Endothelial cell of umbilical vein (primary cell): ENCODE measurements at regions not wholly inside any gene's neighbourhood (a gene's known extent, or its start where the extent isn't known, plus 50 kb on each side); places are given as distances from the start of the nearest gene placed in this dataset.

ENCODE experiments used
- BruUV-seq: library from RNA; stranded (reverse); fragments of 400-500 nt; replicated peaks from 2 replicates; lab custom pipeline; 2021; lab: Mats Ljungman, UMichigan
- CTCF ChIA-PET: fragments of 300-600, 350-600 bp; sonication (Branson Sonifier 250); formaldehyde crosslinking; loops from one replicate; lab custom pipeline; 2021; ENCODE audit warnings: antibody characterized with exemption, inconsistent platforms; lab: Charles Lee
- POLR2A ChIA-PET: fragments of 300-600, 350-600 bp; sonication (Branson Sonifier 250); formaldehyde crosslinking; loops from one replicate; lab custom pipeline; 2021; ENCODE audit warnings: antibody characterized with exemption, inconsistent platforms; lab: Charles Lee
- DNase-seq: peaks from one replicate; pipeline ENCODE4 v3.0.0-alpha.2; 2011; ENCODE audit warnings: low read depth, low spot score
- FAIRE-seq: peaks from 2 replicates; lab custom pipeline; 2011; peaks lifted over from hg19 to GRCh38; lab: Jason Lieb, UNC
- H2AFZ ChIP-seq: 2 replicates; pipeline ENCODE4 v1.6.0; 2012; ENCODE audit warnings: low read depth, low read length, control low read depth, inconsistent platforms
- H3K27ac ChIP-seq: 2 replicates; pipeline ENCODE4 v1.5.1; 2011; ENCODE audit warnings: low read depth, mild to moderate bottlenecking, control low read depth, low read length, moderate library complexity; ENCODE audit not compliant: insufficient read depth
- H3K27me3 ChIP-seq, 2 experiments: 2 replicates each; pipeline versions ENCODE4 v1.6.0 to v1.6.1; 2011; ENCODE audit warnings: low read length in 2 of 2, mixed read lengths in 1 of 2; ENCODE audit not compliant: control insufficient read depth in 2 of 2, insufficient read depth in 2 of 2
- H3K36me3 ChIP-seq, 2 experiments: 2 replicates in 1 of 2; 3 replicates in 1 of 2; pipeline ENCODE4 v1.5.1; 2011; ENCODE audit warnings: low read length in 2 of 2, mild to moderate bottlenecking in 1 of 2, moderate library complexity in 1 of 2; ENCODE audit not compliant: control insufficient read depth in 2 of 2, insufficient read depth in 2 of 2; ENCODE audit errors: extremely low read depth in 1 of 2
- H3K4me1 ChIP-seq: 3 replicates; pipeline ENCODE4 v1.5.1; 2011; ENCODE audit warnings: mild to moderate bottlenecking, low read length; ENCODE audit not compliant: control insufficient read depth, insufficient read depth; ENCODE audit errors: extremely low read depth
- H3K4me2 ChIP-seq: 2 replicates; pipeline ENCODE4 v1.6.1; 2011; ENCODE audit warnings: low read length, control low read depth, mixed read lengths; ENCODE audit not compliant: insufficient read depth
- H3K4me3 ChIP-seq, 3 experiments: fragments of 200-600 bp in 1 of 3; sonication (generic), shearing (Covaris generic) in 1 of 3; replicated peaks in 1 of 3; 2 replicates each; pipeline ENCODE4 v1.5.1; 2011 to 2016; ENCODE audit warnings: control low read depth in 3 of 3, low read length in 3 of 3, mild to moderate bottlenecking in 2 of 3, inconsistent platforms in 1 of 3, low read depth in 1 of 3, moderate library complexity in 1 of 3; ENCODE audit not compliant: insufficient read depth in 1 of 3
- H3K79me2 ChIP-seq: 2 replicates; pipeline ENCODE4 v1.6.0; 2012; ENCODE audit warnings: low read length, inconsistent platforms; ENCODE audit not compliant: control insufficient read depth, insufficient read depth
- H3K9ac ChIP-seq: replicated peaks from 2 replicates; pipeline ENCODE3; 2011; ENCODE audit warnings: low read length, control low read depth; ENCODE audit not compliant: insufficient read depth; ENCODE audit errors: extremely low read depth
- H3K9me1 ChIP-seq: replicated peaks from 3 replicates; pipeline ENCODE4 v1.6.0; 2011; ENCODE audit warnings: mild to moderate bottlenecking, low read length; ENCODE audit not compliant: control insufficient read depth, insufficient read depth; ENCODE audit errors: extremely low read depth
- H3K9me3 ChIP-seq: replicated peaks from 2 replicates; pipeline ENCODE4 v1.5.1; 2012; ENCODE audit warnings: low read length, inconsistent platforms; ENCODE audit not compliant: control insufficient read depth, insufficient read depth
- H4K20me1 ChIP-seq: replicated peaks from 2 replicates; pipeline ENCODE3; 2011; ENCODE audit warnings: mild to moderate bottlenecking, low read length; ENCODE audit not compliant: control insufficient read depth, insufficient read depth; ENCODE audit errors: extremely low read depth
- EZH2 ChIP-seq: IDR thresholded peaks from 2 replicates; pipeline ENCODE4 v1.6.1; 2012; ENCODE audit warnings: borderline replicate concordance, low read depth, mild to moderate bottlenecking, moderate library complexity, low read length, inconsistent platforms; ENCODE audit not compliant: severe bottlenecking
- FOS ChIP-seq: IDR thresholded peaks from 2 replicates; pipeline ENCODE4 v1.6.1; 2011; ENCODE audit warnings: mild to moderate bottlenecking, low read length, moderate library complexity, borderline replicate concordance; ENCODE audit not compliant: insufficient read depth
- GATA2 ChIP-seq: IDR thresholded peaks from 2 replicates; pipeline ENCODE4 v1.7.0; 2011; ENCODE audit warnings: low read depth, mild to moderate bottlenecking, moderate library complexity, mixed read lengths, low read length; ENCODE audit not compliant: insufficient read length, insufficient read depth
- JUN ChIP-seq: IDR thresholded peaks from 2 replicates; pipeline ENCODE4 v1.6.1; 2011; ENCODE audit warnings: borderline replicate concordance, low read depth; ENCODE audit not compliant: insufficient read length, insufficient read depth
- MYC ChIP-seq: IDR thresholded peaks from one replicate; pipeline ENCODE4 v1.6.1; 2011; ENCODE audit warnings: mild to moderate bottlenecking, low read depth, low read length
- POLR2A ChIP-seq: IDR thresholded peaks from 2 replicates; pipeline ENCODE4 v1.6.1; 2012; ENCODE audit warnings: low read depth, mild to moderate bottlenecking, control low read depth, low read length
- POLR2AphosphoS5 ChIP-seq: IDR thresholded peaks from 2 replicates; pipeline ENCODE4 v1.6.1; 2012; ENCODE audit warnings: low read depth, mild to moderate bottlenecking, control low read depth, low read length, moderate library complexity; ENCODE audit not compliant: insufficient read depth
- dilution Hi-C: fragments of 300-500 bp; cut with MboI; formaldehyde crosslinking; loops from one replicate; pipeline ENCODE4 v1.15.0; 2019; ENCODE audit warnings: low sequenced_read_pairs; ENCODE audit not compliant: extremely low pct_ligation_motif_present
- intact Hi-C: fragments of 100-400 bp; cut with micrococcal nuclease; formaldehyde crosslinking; loops from one replicate; pipeline ENCODE4 v1.10.0; 2022
- TF ChIP-seq, protein P1 (sequence below), 2 donors: IDR thresholded peaks; 1 replicate in 1 of 2; 2 replicates in 1 of 2; pipeline ENCODE4 v1.5.1; 2011; ENCODE audit warnings: low read length in 2 of 2, mild to moderate bottlenecking in 2 of 2, moderate library complexity in 2 of 2, control low read depth in 1 of 2, inconsistent platforms in 1 of 2, low read depth in 1 of 2; ENCODE audit not compliant: insufficient read depth in 1 of 2; ENCODE audit errors: extremely low read depth in 1 of 2
- TF ChIP-seq, protein P2 (sequence below): IDR thresholded peaks from 2 replicates; pipeline ENCODE4 v1.6.1; 2011; ENCODE audit not compliant: insufficient read depth, insufficient read length

DNA sequence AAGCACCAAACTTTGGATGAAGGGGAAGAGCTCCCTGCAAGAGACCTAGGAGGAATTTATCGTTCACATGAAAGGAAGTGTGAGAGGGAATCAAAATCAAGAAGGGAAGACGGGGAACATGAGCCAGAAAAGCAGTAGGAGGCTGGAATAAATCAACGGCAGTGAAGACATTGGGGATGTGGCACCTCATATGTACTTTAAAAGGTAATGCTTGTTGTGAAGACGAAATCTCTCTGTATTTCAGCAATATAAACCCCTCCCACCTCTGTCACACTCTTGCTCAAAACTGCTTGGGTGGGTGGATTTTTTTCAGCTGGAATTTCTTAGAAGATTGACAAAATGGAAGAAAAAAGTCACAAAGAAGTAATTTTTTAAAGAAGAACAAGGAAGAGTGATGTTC is 243.5 kb downstream of the BUD13 start:
- no peaks in the 10 kb centered on the region for H3K79me2 ChIP-seq
- TF ChIP-seq MYC (no peak), EZH2 (no peak), GATA2 (no peak), JUN (no peak), POLR2A (no peak), FOS (no peak), POLR2AphosphoS5 (no peak)
- TF ChIP-seq, protein P1, sequence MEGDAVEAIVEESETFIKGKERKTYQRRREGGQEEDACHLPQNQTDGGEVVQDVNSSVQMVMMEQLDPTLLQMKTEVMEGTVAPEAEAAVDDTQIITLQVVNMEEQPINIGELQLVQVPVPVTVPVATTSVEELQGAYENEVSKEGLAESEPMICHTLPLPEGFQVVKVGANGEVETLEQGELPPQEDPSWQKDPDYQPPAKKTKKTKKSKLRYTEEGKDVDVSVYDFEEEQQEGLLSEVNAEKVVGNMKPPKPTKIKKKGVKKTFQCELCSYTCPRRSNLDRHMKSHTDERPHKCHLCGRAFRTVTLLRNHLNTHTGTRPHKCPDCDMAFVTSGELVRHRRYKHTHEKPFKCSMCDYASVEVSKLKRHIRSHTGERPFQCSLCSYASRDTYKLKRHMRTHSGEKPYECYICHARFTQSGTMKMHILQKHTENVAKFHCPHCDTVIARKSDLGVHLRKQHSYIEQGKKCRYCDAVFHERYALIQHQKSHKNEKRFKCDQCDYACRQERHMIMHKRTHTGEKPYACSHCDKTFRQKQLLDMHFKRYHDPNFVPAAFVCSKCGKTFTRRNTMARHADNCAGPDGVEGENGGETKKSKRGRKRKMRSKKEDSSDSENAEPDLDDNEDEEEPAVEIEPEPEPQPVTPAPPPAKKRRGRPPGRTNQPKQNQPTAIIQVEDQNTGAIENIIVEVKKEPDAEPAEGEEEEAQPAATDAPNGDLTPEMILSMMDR (IDR thresholded peaks at IDR 0.05; ENCODE audit: extremely low read depth in 1 of 2, insufficient read depth in 1 of 2, low read depth in 1 of 2, low read length in 2 of 2), result no peak
- TF ChIP-seq, protein P2, sequence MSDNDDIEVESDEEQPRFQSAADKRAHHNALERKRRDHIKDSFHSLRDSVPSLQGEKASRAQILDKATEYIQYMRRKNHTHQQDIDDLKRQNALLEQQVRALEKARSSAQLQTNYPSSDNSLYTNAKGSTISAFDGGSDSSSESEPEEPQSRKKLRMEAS, result no peak
- H3K9me3 ChIP-seq, result no peaks in the 10 kb centered on the region
- DNase-seq (no peak), FAIRE-seq (no peak)
- H3K9me1 ChIP-seq, result no peaks in the 10 kb centered on the region
- H3K36me3 ChIP-seq, result no peaks in the 10 kb centered on the region
- ChIA-PET CTCF (no interaction called here), POLR2A (no interaction called here)
- intact Hi-C loops, result no loop called here
- H4K20me1 ChIP-seq, result no peaks in the 10 kb centered on the region
- dilution Hi-C loops, result no loop called here
- no peak overlapping the region for H2AFZ ChIP-seq
- no peak overlapping the region for H3K4me3 ChIP-seq
- no TSS peak for BruUV-seq
- peaks cover 16 to 25% of the 10 kb centered on the region in 2 experiments for H3K27me3 ChIP-seq
- H3K4me1 ChIP-seq, result no peaks in the 10 kb centered on the region
- no peak overlapping the region for H3K27ac ChIP-seq
- H3K9ac ChIP-seq, result no peak overlapping the region
- H3K4me2 ChIP-seq, result no peak overlapping the region
